ENCODE measurements at regions not wholly inside any gene's neighbourhood (a gene's known extent, or its start where the extent isn't known, plus 50 kb on each side); places are given as distances from the start of the nearest gene placed in this dataset.
"Not testable (repeated sequence)": the region's sequence is repeated elsewhere in the genome, so short reads cannot be mapped to it uniquely, and the experiment has no call there.

DNA sequence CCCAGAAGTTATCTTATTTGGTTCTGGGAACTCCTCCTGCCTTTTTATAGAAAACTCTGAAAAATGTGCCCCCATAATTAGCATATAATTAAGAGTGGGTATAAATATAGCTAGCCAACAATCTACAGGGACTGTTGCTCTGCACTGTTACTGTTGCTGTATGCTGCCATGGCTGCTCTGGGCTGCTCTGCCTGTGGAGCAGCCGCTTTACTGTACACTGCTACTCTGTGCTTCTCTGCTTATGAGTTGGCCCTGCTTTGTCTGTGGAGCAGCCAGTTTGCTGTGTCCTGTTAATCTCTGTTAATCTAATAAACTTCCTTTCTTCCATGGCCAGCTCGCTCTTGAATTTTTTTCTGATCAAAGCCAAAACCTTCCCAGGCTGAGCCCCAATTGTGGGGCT lies 2244.0 kb upstream of the ACO1 start:
- DNase-seq (ENCODE audit: low spot score), result no peak

DNA sequence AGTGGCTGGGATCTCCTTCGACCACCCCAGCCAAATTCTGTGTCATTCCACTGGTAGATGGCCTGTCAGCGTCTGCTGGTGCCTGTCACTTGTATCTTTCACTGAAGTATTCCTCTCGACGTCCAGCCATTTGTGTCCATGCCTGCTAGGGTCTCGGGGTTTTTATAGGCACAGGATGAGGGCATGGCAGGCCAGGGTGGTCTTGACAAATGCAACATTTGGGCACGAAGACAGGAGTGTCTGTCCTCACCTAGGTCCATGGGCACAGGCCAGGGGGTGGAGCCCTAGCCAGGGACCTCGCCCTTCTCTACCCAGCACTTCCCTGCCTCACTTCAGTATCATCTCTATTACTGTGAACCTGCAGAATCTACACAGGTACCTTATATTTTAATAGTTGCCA lies 2223.9 kb upstream of the ACO1 start:
- DNase-seq (ENCODE audit: low spot score), result no peak

DNA sequence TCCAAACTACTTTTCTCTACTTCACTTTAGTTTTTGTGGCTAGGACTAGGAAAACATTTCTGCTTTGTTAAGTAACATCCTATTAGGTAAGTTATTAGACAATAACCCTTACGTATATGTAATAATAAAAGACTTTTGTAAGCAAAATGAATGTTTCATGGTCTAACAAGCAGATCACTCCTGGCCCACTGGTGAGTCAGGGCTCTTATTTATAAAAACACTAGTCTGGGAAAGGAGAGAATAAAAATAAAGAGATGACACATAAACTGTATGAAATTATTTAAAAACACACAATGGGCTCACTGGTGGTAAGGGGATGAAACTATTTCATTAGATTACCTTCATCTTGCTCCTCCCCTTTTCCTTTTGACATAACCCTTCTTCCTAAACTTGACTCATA lies 2212.2 kb upstream of the ACO1 start:
- no peak for DNase-seq (ENCODE audit: low spot score)

DNA sequence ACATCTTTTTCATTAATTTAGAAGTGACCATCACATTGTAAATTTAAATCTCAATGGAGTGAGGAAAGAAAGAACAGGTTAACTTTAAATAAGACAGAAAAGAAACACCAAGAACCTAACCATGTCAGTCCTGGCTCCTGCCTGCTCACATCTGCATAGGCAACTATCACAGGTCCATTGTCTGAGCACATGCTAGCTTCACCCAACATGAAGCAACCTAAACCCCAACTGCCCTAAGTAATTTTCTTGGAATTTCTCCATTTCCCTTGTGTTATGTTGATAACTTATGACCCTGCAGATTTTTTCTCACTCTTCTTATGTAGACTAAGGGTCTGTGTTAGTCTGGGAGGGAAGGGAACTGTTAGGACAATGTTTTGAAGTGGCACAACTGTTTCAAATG lies 2205.8 kb upstream of the ACO1 start:
- no peak for DNase-seq (ENCODE audit: low spot score)

DNA sequence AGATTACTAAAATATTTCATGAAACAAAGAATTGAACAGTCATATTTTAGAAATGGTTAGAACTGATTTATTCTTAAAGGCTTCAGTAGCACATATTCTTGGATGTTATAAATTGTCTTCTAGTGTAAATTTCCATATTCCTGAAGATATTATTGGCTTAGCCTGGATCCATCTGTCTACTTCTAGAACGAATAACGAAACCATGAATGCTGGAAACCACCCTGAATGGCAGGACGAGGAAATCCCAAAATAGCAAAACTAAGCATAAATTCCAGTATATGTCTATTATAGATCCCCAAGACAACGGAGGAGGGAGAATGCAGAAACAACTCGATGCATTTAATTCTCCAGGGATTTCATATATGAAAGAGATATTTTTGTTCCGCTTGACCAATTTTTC lies 2191.0 kb upstream of the ACO1 start:
- no peak for DNase-seq (ENCODE audit: low spot score)

DNA sequence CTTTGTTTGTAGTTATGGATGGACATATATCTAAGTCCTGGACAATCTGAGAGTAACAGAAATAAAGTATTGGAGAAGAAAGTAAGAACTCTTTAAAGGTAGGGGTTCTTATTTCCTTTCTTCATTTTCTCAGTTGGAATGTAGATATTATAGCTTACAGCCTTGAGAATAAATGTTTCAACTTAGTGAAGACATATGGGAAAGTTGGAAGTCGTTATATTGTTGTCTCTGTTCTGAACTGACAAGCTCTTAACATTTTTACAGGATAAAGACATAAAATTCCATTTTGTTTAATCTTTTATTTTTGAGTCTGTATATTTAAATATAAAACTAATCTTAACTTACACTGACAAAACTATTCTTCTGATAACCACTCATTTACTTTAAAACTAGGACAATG lies 2187.5 kb upstream of the ACO1 start:
- DNase-seq (ENCODE audit: low spot score), result no peak

DNA sequence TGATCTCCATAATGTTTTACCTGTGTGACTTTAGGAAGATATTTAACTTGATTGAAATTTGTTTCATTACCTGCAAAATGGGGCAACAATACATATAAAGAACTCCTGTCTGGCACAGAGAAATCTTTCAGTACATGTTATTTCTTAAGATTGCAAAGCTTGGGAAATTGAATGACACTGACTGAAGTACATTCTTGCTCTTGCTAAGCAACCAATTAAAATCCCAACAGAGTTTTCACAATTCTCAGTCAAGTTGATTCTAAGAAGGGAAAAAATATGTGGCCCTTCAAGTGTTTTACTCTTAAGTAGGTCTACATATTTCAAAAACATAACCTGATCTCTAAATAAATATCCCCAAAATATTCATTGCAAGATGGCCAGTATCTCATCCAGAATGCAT lies 2187.0 kb upstream of the ACO1 start:
- no peak for DNase-seq (ENCODE audit: low spot score)

DNA sequence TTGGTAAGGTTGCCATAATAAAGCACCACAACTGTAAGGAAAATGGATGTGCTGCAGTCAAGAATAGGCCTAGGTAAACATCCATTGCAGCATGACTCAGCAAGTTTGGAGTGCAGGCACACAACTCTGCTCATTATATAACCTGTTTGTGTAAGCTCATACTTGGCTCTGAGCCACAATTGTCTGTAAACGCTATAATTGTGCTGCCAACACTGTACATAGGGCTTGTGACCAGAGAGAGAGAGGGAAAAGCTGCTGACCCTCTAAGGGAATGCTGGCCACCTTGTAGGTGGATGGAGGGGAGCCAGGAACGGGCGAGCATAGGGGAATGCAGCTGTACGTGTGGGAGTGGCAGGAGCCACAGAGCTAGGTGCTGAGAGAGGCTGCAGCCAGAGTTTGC lies 2186.5 kb upstream of the ACO1 start:
- no peak for DNase-seq (ENCODE audit: low spot score)

DNA sequence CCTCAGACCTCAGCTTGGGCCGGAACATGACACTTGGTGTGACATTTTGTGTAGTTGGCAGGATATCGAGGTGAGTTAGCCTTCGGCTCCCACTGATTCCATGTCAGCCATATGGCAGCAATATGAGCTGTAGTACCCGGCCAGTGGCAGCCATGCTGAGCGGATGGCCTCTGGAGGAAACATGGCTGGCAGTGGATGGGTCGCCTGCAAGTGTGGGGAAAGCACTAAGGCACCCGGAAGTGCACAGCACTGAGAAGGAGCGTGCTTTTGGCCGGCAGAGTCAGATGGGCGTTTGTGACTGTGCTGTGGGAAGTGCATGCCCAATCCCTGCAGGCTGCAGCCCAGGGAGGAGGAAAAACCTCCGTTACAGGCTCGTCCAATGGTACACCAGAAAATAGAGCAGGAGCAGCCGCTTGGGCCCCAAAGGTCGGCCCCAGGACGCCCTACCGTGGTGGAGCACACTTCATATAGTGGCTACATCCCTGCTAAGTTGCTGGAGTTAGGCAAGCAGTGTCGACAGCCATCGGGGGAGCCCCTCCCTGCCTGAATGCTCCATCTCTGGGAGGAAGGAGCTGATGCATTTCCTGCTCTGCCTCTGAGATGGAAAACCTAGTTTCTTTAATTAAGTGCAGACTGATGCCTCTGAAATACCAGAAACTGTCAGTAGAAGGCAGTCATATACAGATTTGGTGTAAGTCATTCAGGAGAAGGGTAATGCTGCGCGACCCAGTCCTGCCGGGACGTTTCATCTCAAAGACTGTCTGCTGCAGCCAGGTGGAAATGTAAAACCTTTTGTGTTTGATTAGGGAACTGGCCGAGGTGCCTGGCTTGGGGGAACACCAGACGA lies 2185.8 kb upstream of the ACO1 start:
- DNase-seq (ENCODE audit: low spot score), result no peak

DNA sequence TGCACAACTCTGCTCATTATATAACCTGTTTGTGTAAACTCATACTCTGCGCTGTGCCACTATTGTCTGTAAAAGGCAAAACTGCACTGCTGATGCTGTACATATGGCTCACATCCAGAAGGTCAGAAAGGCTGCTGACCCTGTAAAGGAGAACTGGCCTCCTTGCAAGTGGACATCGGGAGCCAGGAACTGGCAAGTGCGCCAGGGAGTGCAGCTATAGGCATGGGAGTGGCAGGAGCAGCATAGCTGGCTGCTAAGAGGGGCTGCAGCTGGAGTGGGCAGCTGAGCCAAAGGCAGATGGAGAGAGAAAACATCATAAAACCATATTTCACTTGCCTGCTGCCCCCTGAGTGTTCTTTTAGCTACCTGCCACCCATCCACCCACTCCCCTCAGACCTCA lies 2183.4 kb upstream of the ACO1 start:
- DNase-seq (ENCODE audit: low spot score), result no peak

DNA sequence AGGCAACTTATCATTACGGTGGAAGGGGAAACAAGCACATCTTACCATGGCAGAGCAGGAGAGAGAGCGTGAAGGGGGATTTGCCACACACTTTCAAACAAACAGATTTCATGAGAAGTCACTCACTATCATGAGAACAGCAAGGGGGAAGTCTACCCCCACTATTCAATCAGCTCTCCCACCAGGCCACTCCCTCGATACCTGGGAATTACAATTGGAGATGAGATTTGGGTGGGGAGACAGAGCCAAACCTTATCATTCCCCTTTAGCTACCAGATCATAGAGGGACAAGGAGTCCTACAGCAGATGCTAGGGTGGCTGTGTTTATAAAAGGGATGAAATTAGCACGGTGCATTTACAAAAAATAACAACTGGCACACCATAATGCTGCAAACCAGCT lies 2149.4 kb upstream of the ACO1 start:
- DNase-seq (ENCODE audit: low spot score), result no peak

DNA sequence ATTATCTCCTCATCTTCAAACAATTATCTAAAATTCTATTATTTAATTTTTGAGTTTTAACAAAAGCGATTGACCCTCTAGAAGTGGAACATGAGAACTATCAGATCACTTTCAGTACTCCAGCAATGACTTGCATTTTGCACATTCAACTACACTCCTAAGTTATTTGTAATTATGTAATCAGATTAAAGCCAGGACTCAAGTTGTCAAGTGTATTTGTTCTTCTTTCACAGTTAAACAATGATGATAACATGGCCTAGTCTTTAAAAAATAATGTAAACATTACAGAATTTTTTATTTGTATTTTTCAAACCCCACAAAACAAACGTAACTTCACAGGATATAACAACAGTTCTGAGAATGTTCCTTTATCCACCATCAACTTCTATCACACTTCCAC lies 2148.9 kb upstream of the ACO1 start:
- DNase-seq (ENCODE audit: low spot score), result no peak

DNA sequence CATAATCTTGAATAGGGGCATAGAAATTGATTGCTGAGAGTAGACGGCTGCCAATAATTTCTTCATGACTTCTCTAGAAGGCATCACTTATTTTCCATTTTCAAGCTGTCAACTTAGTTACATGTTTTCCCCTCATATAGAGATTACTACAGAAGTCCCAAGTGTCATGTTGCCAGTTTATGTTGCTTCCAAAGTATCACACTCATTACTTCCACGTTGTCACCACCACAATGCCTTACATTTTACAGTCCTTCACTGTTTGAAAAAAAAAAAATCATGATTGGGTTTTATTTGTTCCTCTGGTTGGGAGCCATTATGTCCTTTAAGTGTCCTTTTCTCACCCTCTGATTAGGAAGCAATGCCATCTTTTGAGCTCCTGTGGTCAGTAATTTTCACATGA lies 2144.6 kb upstream of the ACO1 start:
- no peak for DNase-seq (ENCODE audit: low spot score)

DNA sequence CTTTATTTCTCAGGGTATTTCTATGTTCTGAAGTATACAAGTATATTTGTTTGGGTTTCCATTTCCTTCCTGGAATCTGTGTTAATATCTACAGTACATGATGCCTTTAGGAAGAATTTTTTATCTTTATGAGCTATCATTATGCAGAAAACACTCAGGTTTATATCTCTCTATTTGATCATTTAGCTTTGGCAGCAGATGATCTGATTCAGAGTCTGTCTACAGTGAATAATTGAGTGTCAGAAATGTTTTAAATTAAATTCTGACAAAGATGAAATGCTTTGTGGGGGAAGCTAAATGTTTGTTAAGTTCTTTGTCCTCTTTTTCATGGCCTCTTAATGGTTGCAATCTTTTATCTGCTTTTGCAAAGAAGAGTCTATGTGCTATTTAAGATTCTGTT lies 2141.0 kb upstream of the ACO1 start:
- no peak for DNase-seq (ENCODE audit: low spot score)

DNA sequence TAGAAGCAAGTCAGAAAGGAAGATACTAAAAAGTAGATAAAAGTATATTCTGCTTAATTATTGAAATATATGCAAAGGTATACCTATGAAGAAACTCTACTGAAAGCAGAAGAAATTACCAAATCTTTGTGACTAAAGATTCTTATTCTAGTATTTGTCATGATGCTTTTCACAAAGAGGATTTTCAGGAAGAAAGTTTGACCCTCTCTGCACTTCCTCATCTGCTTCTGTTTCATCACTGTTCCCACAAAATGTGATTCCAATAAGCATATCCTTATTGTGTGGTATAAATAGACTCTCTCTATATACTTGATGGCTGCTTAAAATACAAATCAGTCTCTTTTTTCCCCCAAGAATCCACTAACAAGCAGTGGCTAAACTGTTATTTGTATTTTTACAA lies 2139.6 kb upstream of the ACO1 start:
- DNase-seq (ENCODE audit: low spot score), result no peak

DNA sequence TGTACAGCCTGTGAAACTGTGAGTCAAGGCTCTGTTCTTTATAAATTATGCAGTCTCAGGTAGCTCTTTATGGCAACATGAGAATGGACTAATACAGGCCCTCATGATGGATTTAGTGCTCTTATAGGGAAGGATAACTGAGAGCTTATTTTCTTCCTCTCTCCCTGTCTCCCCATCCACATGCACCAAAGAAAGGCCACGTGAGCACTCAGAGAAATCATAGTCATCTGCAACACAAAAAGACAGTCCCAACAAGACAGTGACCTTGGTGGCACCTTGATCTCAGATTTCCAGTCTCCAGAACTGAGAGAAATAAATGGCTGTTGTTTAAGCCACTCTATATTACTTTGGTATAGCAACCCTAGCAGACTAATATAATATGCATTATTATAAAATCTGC lies 2133.6 kb upstream of the ACO1 start:
- no peak for DNase-seq (ENCODE audit: low spot score)

DNA sequence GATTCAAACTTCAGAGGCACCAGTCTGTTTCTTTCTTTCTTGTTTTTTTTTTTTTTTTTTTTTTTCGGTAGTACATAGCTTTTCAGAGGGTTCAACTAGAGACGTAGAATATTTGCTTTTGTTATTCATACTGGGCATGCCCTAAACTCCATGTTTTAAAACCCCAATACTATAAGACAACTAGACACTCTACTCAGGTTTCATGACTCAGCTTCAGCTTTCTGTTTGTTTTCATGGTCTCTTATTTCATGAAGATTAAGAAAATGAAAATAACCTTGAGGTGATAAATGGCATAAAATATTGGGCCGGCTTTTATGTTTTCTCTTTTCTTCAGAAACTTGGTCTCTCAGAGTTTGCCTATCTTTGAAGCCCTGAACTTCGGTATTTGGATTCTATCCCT lies 2126.3 kb upstream of the ACO1 start:
- DNase-seq (ENCODE audit: low spot score), result no peak

DNA sequence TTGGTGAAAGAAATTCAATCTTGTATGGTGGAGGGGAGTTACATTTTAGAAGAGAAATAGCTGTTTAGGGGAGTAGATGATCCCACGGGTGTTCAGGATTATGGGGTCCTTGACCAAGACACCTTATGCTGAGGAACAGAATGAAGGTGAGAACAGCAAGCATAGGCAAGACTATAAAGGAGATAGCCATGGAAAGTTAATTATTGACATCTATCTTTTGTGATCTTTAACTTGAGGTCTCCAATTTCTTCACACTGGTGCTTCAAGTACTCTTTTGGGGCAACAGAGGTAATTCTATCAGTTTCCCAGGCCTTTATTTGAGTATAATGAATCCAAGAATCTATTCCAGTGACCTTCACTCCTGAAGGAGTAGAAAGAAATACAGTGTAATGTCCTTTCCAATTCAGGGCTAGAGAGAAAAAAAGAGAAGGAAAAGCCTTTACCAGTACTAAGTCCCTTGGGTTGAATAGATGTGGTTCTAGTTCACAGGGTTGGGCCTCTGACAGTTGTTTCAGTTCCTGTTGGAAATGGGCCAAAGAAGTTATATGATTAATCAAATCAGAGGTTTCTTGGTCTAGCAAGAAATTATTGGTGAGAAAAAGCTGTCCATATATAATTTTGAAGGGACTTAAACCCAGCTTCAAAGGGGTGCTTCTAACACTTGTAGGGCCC lies 2104.1 kb upstream of the ACO1 start:
- DNase-seq (ENCODE audit: low spot score), result no peak

DNA sequence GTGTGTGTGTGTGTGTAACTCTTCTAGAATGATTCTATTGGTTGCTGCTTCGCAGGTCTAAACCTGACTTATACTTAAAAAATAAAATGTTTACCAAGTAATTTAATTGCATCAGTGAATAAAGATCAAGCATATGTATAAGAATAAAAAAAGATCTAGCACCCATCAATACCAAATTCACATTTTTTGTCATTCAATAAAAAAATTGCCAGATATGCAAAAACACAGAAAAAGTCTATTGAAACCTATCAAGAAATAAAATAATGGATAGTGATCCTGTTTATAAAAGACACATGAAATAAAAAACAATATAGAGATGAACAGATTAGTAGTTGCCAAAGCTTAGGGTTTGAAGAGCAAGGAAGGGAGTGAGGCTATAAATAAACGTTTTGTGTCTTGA lies 2095.0 kb upstream of the ACO1 start:
- DNase-seq (ENCODE audit: low spot score), result no peak

DNA sequence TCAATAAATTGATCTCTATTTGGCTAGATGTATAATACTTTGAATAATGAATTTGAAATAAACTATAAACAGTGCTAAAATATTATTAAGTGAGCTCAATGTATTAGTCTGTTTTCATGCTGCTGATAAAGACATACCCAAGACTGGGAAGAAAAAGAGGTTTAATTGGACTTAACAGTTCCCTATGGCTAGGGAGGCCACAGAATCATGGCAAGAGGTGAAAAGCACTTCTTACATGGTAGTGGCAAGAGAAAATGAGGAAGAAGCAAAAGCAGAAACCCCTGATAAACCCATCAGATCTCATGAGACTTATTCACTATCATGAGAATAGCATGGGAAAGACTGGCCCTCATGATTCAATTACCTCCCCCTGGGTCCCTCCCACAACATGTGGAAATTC lies 2092.4 kb upstream of the ACO1 start:
- DNase-seq (ENCODE audit: low spot score), result not testable (repeated sequence)

DNA sequence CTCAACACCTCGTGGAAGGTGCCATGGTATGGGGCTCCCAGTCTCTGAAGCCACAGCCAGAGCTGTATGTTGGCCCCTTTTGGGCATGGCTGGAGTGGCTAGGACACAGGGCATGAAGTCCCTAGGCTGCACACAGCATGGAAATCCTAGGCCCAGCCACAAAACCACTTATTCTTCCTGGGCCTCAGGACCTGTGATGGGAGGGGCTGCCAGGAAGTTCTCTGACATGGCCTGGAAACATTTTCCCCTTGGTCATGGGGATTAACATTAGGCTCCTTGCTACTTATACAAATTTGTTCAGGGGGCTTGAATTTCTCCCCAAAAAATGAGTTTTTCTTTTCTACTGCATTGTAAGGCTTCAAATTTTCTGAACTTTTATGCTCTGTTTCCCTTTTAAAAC lies 2091.2 kb upstream of the ACO1 start:
- DNase-seq (ENCODE audit: low spot score), result no peak

DNA sequence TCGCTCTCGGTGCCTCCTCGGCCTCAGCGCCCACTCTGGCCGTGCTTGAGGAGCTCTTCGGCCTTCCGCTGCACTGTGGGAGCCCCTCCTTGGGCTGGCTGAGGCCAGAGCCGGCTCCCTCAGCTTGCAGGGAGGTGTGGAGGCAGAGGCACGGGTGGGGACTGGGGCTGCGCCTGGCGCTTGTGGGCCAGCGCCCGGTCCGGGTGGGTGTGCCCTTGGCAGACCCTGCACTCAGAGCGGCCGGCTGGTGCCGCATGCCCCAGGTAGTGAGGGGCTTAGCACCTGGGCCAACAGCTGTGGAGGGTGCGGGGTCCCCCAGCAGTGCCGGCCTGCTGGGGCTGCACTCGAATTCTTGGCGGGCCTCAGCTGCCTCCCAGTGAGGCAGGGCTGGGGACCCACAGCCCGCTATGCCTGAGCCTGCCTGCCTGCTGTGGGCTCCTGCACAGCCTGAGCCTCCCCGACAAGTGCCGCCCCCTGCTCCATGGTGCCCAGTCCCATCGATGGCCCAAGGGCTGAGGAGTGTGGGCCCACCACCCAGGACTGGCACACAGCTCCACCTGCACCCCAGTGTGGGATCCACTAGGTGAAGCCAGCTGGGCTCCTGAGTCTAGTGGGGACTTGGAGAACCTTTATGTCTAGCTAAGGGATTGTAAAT lies 2085.2 kb upstream of the ACO1 start:
- DNase-seq (ENCODE audit: low spot score), result no peak

DNA sequence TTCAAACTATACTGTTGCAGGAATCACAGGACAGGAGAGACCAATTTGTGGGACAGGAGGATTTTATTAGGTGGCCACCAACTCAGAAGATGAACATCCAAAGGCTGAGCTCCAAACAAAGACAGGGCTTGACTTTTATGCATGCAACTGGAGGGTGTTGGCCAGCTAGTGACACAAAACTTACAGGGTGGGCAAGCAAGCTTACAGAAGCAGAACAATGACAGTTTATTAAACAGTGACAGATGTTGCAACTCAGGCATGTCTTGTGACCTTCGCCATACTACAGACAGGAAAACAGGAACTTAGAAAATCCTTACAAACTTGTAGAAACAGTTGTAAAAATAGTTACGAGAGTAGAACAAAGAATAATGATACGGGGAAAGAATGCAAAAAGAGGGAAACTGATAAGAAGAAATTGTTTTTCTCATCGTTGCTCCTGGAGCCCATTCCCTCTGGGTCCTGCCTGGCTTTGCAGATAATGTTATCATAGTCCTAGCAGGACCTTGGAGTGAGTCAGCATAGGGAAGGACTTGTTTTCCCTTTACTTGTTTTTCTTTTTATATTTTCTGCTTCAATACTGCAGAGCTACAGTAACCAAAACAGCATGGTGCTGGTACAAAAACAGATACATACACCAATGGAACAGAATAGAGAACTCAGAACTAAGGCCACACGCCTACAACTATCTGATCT lies 2083.0 kb upstream of the ACO1 start:
- no peak for DNase-seq (ENCODE audit: low spot score)
